ENCODE measurements at regions not wholly inside any gene's neighbourhood (a gene's known extent, or its start where the extent isn't known, plus 50 kb on each side); places are given as distances from the start of the nearest gene placed in this dataset.
"Not testable (repeated sequence)": the region's sequence is repeated elsewhere in the genome, so short reads cannot be mapped to it uniquely, and the experiment has no call there.

GRCh38 chr1:165147799-165148198, 208.7 kb downstream of the LMX1A start:
- DNase-seq: no peak

- peak; percentile 38 for DNase-seq
Observed at GRCh38 chr1:165144757-165145397, 211.6 kb downstream of the LMX1A start.

- DNase-seq: no peak
Observed at GRCh38 chr1:165143437-165144065, 213.0 kb downstream of the LMX1A start.

- DNase-seq: no peak
Observed at GRCh38 chr1:165138960-165139359, 217.6 kb downstream of the LMX1A start.

GRCh38 chr1:165137551-165138316, 218.8 kb downstream of the LMX1A start:
- DNase-seq: no peak

GRCh38 chr1:165134431-165134830, 222.1 kb downstream of the LMX1A start:
- no peak for DNase-seq

GRCh38 chr1:165129568-165130164, 226.8 kb downstream of the LMX1A start:
- peak; percentile 77 for DNase-seq

- no peak for DNase-seq
Observed at GRCh38 chr1:165124772-165125171, 231.7 kb downstream of the LMX1A start.

GRCh38 chr1:165119086-165119485, 237.4 kb downstream of the LMX1A start:
- no peak for DNase-seq

GRCh38 chr1:165117482-165117881, 239.0 kb downstream of the LMX1A start:
- DNase-seq: no peak

GRCh38 chr1:165116732-165117131, 239.8 kb downstream of the LMX1A start:
- DNase-seq: no peak

- no peak for DNase-seq
Observed at GRCh38 chr1:165116171-165116570, 240.3 kb downstream of the LMX1A start.

GRCh38 chr1:165114889-165115285, 241.6 kb downstream of the LMX1A start:
- no peak for DNase-seq

GRCh38 chr1:165114022-165114888, 242.3 kb downstream of the LMX1A start:
- DNase-seq: peak; percentile 51

GRCh38 chr1:165112260-165112659, 244.3 kb downstream of the LMX1A start:
- no peak for DNase-seq

GRCh38 chr1:165109013-165109412, 247.5 kb downstream of the LMX1A start:
- no peak for DNase-seq

GRCh38 chr1:165092542-165093162, 263.9 kb downstream of the LMX1A start:
- not testable (repeated sequence) for DNase-seq

- DNase-seq: no peak
Observed at GRCh38 chr1:165080253-165080896, 276.1 kb downstream of the LMX1A start.

- no peak for DNase-seq
Observed at GRCh38 chr1:165078391-165078790, 278.1 kb downstream of the LMX1A start.

GRCh38 chr1:165075725-165076370, 280.7 kb downstream of the LMX1A start:
- DNase-seq: peak; percentile 16
